ENCODE measurements at regions not wholly inside any gene's neighbourhood (a gene's known extent, or its start where the extent isn't known, plus 50 kb on each side); places are given as distances from the start of the nearest gene placed in this dataset.
"Not testable (repeated sequence)": the region's sequence is repeated elsewhere in the genome, so short reads cannot be mapped to it uniquely, and the experiment has no call there.

DNA sequence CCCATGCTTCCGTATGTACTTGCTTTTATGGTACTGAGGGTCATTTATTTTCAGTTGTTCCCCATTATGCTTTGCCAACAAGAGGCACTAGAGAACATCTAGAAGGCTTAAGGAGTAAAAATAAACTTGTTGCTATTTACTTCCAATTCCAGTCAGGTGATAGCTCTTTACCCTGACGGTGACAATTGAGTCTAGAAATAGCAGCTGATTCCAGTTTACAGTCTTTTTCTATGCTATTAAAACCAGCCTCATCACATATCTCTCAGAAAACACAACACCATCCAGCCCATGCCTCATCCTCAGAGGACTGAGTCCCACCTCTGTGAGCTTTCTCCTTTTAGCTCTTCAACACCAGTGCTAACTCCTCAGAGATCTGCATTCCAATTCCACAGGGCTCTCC, 327.0 kb downstream of the GPD2 start:
- H3K4me1 ChIP-seq (ENCODE audit: low read length), result no peaks in the 10 kb centered on the region
- H3K79me2 ChIP-seq (ENCODE audit: low read length), result no peaks in the 10 kb centered on the region
- H2AFZ ChIP-seq (ENCODE audit: low read length), result no peak overlapping the region
- no peak for DNase-seq
- no peak overlapping the region for H3K4me3 ChIP-seq (ENCODE audit: low read length)
- no peaks in the 10 kb centered on the region for H3K27me3 ChIP-seq (ENCODE audit: low read length)
- no peak overlapping the region for H3K27ac ChIP-seq (ENCODE audit: low read length)
- peaks cover 17% of the 10 kb centered on the region for H3K9me3 ChIP-seq (ENCODE audit: low read length)
- no peak overlapping the region for H3K4me2 ChIP-seq (ENCODE audit: low read depth, low read length, poor library complexity, severe bottlenecking)
- no peak overlapping the region for H3K9ac ChIP-seq (ENCODE audit: low read length)
- H3K36me3 ChIP-seq (ENCODE audit: insufficient read depth, low read length), result no peaks in the 10 kb centered on the region
- no peaks in the 10 kb centered on the region for H3K9me2 ChIP-seq (replicated peaks; ENCODE audit: insufficient read depth, low read length)
- no peaks in the 10 kb centered on the region for H4K20me1 ChIP-seq (ENCODE audit: insufficient read depth, low read depth, low read length)

GRCh38 chr2:156765043-156765442, 328.9 kb downstream of the GPD2 start:
- H3K27ac ChIP-seq (ENCODE audit: low read length), result no peak overlapping the region
- peaks cover 7% of the 10 kb centered on the region for H3K9me3 ChIP-seq (ENCODE audit: low read length)
- no peak overlapping the region for H3K4me3 ChIP-seq (ENCODE audit: low read length)
- no peaks in the 10 kb centered on the region for H3K79me2 ChIP-seq (ENCODE audit: low read length)
- H3K4me1 ChIP-seq (ENCODE audit: low read length), result no peaks in the 10 kb centered on the region
- no peak overlapping the region for H3K4me2 ChIP-seq (ENCODE audit: low read depth, low read length, poor library complexity, severe bottlenecking)
- H3K36me3 ChIP-seq (ENCODE audit: insufficient read depth, low read length), result no peaks in the 10 kb centered on the region
- DNase-seq, result no peak
- H3K9ac ChIP-seq (ENCODE audit: low read length), result no peak overlapping the region
- H3K9me2 ChIP-seq (replicated peaks; ENCODE audit: insufficient read depth, low read length), result no peaks in the 10 kb centered on the region
- H3K27me3 ChIP-seq (ENCODE audit: low read length), result no peaks in the 10 kb centered on the region
- H2AFZ ChIP-seq (ENCODE audit: low read length), result no peak overlapping the region
- H4K20me1 ChIP-seq (ENCODE audit: insufficient read depth, low read depth, low read length), result no peaks in the 10 kb centered on the region

DNA sequence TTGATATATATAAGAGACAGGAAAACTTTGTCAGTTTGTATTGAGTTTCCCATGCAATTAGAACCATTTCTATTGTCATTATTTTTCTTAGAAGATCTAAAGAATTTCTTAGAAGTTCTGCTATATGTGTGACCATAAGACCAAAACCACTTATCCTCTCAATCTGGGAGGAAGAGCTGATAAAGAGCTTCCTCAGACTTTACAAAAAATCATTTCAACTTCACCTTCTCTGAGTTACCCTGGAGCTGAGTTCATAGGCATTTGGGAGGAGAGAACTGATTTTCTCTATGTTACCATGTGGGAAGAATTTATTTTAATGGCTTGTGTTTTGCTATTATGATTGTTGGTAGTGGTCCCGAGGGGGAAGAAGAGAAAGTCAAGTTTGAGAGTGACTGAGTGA, 329.3 kb downstream of the GPD2 start:
- Histone ChIP-seq H3K9me2 (replicated peaks; ENCODE audit: insufficient read depth, low read length) (no peaks in the 10 kb centered on the region), H3K9ac (ENCODE audit: low read length) (no peak overlapping the region), H3K4me1 (ENCODE audit: low read length) (no peaks in the 10 kb centered on the region), H3K27ac (ENCODE audit: low read length) (no peak overlapping the region), H4K20me1 (ENCODE audit: insufficient read depth, low read depth, low read length) (no peaks in the 10 kb centered on the region), H3K9me3 (ENCODE audit: low read length) (peaks cover 10% of the 10 kb centered on the region), H3K79me2 (ENCODE audit: low read length) (no peaks in the 10 kb centered on the region), H2AFZ (ENCODE audit: low read length) (no peak overlapping the region), H3K4me2 (ENCODE audit: low read depth, low read length, poor library complexity, severe bottlenecking) (no peak overlapping the region), H3K36me3 (ENCODE audit: insufficient read depth, low read length) (no peaks in the 10 kb centered on the region), H3K4me3 (ENCODE audit: low read length) (no peak overlapping the region), H3K27me3 (ENCODE audit: low read length) (no peaks in the 10 kb centered on the region)
- DNase-seq, result no peak

- H3K27me3 ChIP-seq (ENCODE audit: low read length), result no peaks in the 10 kb centered on the region
- no peaks in the 10 kb centered on the region for H4K20me1 ChIP-seq (ENCODE audit: insufficient read depth, low read depth, low read length)
- H3K4me2 ChIP-seq (ENCODE audit: low read depth, low read length, poor library complexity, severe bottlenecking), result no peak overlapping the region
- H3K4me1 ChIP-seq (ENCODE audit: low read length), result no peaks in the 10 kb centered on the region
- H3K9me2 ChIP-seq (replicated peaks; ENCODE audit: insufficient read depth, low read length), result no peaks in the 10 kb centered on the region
- H3K4me3 ChIP-seq (ENCODE audit: low read length), result no peak overlapping the region
- no peak overlapping the region for H2AFZ ChIP-seq (ENCODE audit: low read length)
- H3K79me2 ChIP-seq (ENCODE audit: low read length), result no peaks in the 10 kb centered on the region
- H3K9ac ChIP-seq (ENCODE audit: low read length), result no peak overlapping the region
- no peaks in the 10 kb centered on the region for H3K36me3 ChIP-seq (ENCODE audit: insufficient read depth, low read length)
- DNase-seq, result no peak
- H3K27ac ChIP-seq (ENCODE audit: low read length), result no peak overlapping the region
- peaks cover 7% of the 10 kb centered on the region; the same call in 1 of the 2 replicates for H3K9me3 ChIP-seq (ENCODE audit: low read length)
Observed at GRCh38 chr2:156769802-156770201, 333.6 kb downstream of the GPD2 start.

DNA sequence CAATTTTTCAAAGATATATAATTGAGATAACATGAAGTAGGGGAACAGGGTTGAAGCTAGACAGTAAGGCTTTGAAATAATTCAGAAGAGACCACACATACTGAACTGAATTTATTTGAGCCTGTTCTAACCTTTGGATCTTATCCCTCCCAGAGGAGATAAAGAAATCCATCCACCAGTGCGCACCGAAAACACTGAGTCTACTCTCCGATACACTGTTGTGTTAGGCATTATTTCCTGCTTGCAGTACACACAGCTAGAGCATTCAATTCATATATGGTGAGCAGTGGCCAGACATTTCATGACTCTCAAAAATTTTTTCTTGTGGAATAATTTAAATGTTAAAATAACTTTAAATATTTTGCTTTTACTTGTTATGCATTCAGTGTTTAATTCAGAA, 342.7 kb downstream of the GPD2 start:
- H3K79me2 ChIP-seq (ENCODE audit: low read length), result no peaks in the 10 kb centered on the region
- H3K9me3 ChIP-seq (ENCODE audit: low read length), result peaks cover 4% of the 10 kb centered on the region; the same call in 1 of the 2 replicates
- H3K36me3 ChIP-seq (ENCODE audit: insufficient read depth, low read length), result no peaks in the 10 kb centered on the region
- H3K9ac ChIP-seq (ENCODE audit: low read length), result no peak overlapping the region
- H3K27me3 ChIP-seq (ENCODE audit: low read length), result no peaks in the 10 kb centered on the region
- no peak overlapping the region for H3K4me3 ChIP-seq (ENCODE audit: low read length)
- no peak overlapping the region for H2AFZ ChIP-seq (ENCODE audit: low read length)
- DNase-seq, result no peak
- H3K27ac ChIP-seq (ENCODE audit: low read length), result no peak overlapping the region
- H3K4me1 ChIP-seq (ENCODE audit: low read length), result no peaks in the 10 kb centered on the region
- H4K20me1 ChIP-seq (ENCODE audit: insufficient read depth, low read depth, low read length), result no peaks in the 10 kb centered on the region
- H3K9me2 ChIP-seq (replicated peaks; ENCODE audit: insufficient read depth, low read length), result no peaks in the 10 kb centered on the region
- no peak overlapping the region for H3K4me2 ChIP-seq (ENCODE audit: low read depth, low read length, poor library complexity, severe bottlenecking)

DNA sequence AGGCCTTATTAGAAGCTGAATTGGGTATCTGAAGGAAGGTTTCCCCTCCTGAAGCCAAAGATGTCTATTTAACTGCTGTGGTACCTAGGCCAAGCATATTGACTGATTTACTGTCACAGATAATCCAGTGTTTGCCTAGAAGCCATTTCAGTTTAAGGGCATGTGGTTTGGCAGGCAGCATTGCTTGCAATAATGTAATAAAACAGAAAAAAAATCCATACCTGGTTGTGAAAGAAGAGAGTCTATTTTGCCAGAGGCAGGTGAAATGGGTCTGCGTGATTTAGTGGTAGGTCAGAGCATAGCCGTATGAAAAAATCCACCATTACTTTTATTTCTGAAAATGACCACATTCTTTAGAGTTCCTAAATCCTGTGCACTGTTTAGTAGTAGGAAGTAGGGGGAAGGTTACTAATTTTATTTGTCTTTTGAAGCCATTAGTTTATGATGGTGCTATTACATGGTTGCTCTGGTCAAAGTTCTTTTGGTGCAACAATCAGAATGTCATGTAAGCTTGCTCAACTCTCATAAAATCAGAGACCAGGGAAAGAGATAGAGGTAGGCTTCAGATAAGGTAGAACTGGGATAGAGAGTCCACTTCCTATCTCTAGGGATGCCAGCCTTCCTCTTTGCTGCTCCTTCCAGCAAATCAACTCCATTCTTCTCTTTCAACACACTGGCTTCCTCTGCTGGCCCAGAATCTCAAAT, 343.4 kb downstream of the GPD2 start:
- H3K79me2 ChIP-seq (ENCODE audit: low read length), result no peaks in the 10 kb centered on the region
- peaks cover 4% of the 10 kb centered on the region; the same call in 1 of the 2 replicates for H3K9me3 ChIP-seq (ENCODE audit: low read length)
- no peaks in the 10 kb centered on the region for H3K27me3 ChIP-seq (ENCODE audit: low read length)
- no peak overlapping the region for H3K4me3 ChIP-seq (ENCODE audit: low read length)
- H3K9ac ChIP-seq (ENCODE audit: low read length), result no peak overlapping the region
- H2AFZ ChIP-seq (ENCODE audit: low read length), result no peak overlapping the region
- no peaks in the 10 kb centered on the region for H4K20me1 ChIP-seq (ENCODE audit: insufficient read depth, low read depth, low read length)
- no peak overlapping the region for H3K4me2 ChIP-seq (ENCODE audit: low read depth, low read length, poor library complexity, severe bottlenecking)
- no peaks in the 10 kb centered on the region for H3K4me1 ChIP-seq (ENCODE audit: low read length)
- no peak overlapping the region for H3K27ac ChIP-seq (ENCODE audit: low read length)
- H3K9me2 ChIP-seq (replicated peaks; ENCODE audit: insufficient read depth, low read length), result no peaks in the 10 kb centered on the region
- no peak for DNase-seq
- H3K36me3 ChIP-seq (ENCODE audit: insufficient read depth, low read length), result no peaks in the 10 kb centered on the region

DNA sequence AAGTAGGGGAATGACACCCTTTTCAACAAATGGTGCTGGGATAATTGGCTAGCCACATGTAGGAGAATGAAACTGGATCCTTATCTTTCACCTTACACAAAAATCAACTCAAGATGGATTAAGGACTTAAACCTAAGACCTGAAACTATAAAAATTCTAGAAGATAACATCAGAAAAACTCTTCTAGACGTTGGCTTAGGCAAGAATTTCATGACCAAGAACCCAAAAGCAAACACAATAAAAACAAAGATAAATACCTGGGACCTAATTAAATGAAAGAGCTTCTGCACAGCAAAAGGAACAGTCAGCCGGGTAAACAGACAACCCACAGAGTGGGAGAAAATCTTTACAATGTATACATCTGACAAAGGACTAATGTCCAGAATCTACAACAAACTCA, 345.5 kb downstream of the GPD2 start:
- H3K9me3 ChIP-seq (ENCODE audit: low read length), result not testable (repeated sequence)

DNA sequence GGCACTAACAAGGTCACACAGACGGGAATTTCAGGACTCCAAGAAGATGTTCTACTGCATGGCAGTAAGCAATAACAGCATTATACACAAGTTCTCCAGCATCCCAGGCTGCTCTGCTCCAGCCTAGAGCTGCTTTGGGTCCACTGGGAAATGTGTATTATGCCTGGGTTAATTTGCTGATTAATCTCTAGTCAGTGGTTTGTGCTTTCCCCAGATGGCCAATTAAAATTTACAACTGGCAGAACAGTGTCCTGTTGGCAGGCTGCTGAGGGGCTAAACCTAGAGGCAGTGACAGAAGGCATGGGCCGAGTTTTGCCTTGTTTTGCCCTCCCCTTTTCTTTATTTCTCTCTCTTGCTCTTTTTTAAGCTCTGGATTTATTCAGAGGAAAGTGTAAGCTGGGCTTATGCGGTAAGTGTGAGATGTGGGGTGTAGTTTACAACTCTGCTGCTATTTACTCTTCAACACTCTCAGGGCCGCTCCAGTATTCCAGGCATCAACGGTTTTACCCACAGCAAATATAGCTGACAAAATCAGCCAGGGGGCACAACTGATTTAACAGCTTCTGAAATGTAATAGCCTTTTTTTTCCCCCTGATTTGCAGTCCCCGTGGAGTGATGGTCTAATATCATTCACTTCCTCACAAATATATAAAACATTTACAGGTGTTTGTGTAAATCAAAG, 348.0 kb downstream of the GPD2 start:
- Histone ChIP-seq H3K27me3 (ENCODE audit: low read length) (no peaks in the 10 kb centered on the region), H4K20me1 (ENCODE audit: insufficient read depth, low read depth, low read length) (no peaks in the 10 kb centered on the region), H3K9ac (ENCODE audit: low read length) (no peak overlapping the region)

More for the DNA sequence above, 345.5 kb downstream of the GPD2 start:
- not testable (repeated sequence) for DNase-seq; H3K9me2 ChIP-seq (replicated peaks; ENCODE audit: insufficient read depth, low read length); H3K9ac ChIP-seq (ENCODE audit: low read length); H3K36me3 ChIP-seq (ENCODE audit: insufficient read depth, low read length); H3K27ac ChIP-seq (ENCODE audit: low read length); H3K4me1 ChIP-seq (ENCODE audit: low read length); H3K27me3 ChIP-seq (ENCODE audit: low read length); H3K4me3 ChIP-seq (ENCODE audit: low read length); H2AFZ ChIP-seq (ENCODE audit: low read length); H4K20me1 ChIP-seq (ENCODE audit: insufficient read depth, low read depth, low read length); H3K79me2 ChIP-seq (ENCODE audit: low read length); H3K4me2 ChIP-seq (ENCODE audit: low read depth, low read length, poor library complexity, severe bottlenecking)

More for the DNA sequence above, 348.0 kb downstream of the GPD2 start:
- H3K4me3 ChIP-seq (ENCODE audit: low read length), result no peak overlapping the region
- no peaks in the 10 kb centered on the region for H3K79me2 ChIP-seq (ENCODE audit: low read length)
- no peak overlapping the region for H3K4me2 ChIP-seq (ENCODE audit: low read depth, low read length, poor library complexity, severe bottlenecking)
- no peaks in the 10 kb centered on the region for H3K9me2 ChIP-seq (replicated peaks; ENCODE audit: insufficient read depth, low read length)
- no peak overlapping the region for H2AFZ ChIP-seq (ENCODE audit: low read length)
- no peak overlapping the region for H3K27ac ChIP-seq (ENCODE audit: low read length)
- no peaks in the 10 kb centered on the region for H3K36me3 ChIP-seq (ENCODE audit: insufficient read depth, low read length)
- H3K9me3 ChIP-seq (ENCODE audit: low read length), result no peaks in the 10 kb centered on the region; the same call in 1 of the 2 replicates
- no peaks in the 10 kb centered on the region for H3K4me1 ChIP-seq (ENCODE audit: low read length)
- no peak for DNase-seq
